GM12878 (cell line): ENCODE measurements at regions not wholly inside any gene's neighbourhood (a gene's known extent, or its start where the extent isn't known, plus 50 kb on each side); places are given as distances from the start of the nearest gene placed in this dataset.

Source experiments
- ATAC-seq: fragments of 200-7000 bp; cut with Tn5 transposase; 3 replicates; pipeline ENCODE4 v1.9.1; 2020; ENCODE audit warnings: mild to moderate bottlenecking, moderate library complexity
- BruUV-seq: library from RNA; stranded (reverse); fragments of 400-500 nt; replicated peaks from 2 replicates; lab custom pipeline; 2021; lab: Mats Ljungman, UMichigan
- CTCF ChIA-PET: fragments of 300-600 bp; sonication (Branson Sonifier 250); formaldehyde crosslinking; extraction: SDS; loops from one replicate; lab custom pipeline; 2021; ENCODE audit warnings: inconsistent platforms; lab: Yijun Ruan, JAX
- POLR2A ChIA-PET: fragments of 350-600 bp; formaldehyde crosslinking; extraction: SDS; loops from one replicate; lab custom pipeline; 2021; ENCODE audit warnings: inconsistent platforms; lab: Charles Lee
- RAD21 ChIA-PET: fragments of 300-600 bp; sonication (Branson Sonifier 250); formaldehyde crosslinking; loops from one replicate; lab custom pipeline; 2023; ENCODE audit warnings: antibody characterized with exemption; ENCODE audit not compliant: unreplicated experiment; lab: Charles Lee
- SMC1A ChIA-PET: fragments of 300-600 bp; sonication (Branson Sonifier 250); formaldehyde crosslinking; loops from one replicate; lab custom pipeline; 2023; ENCODE audit not compliant: unreplicated experiment, uncharacterized antibody; lab: Charles Lee
- DNase-seq: peaks from one replicate; pipeline ENCODE4 v3.0.0-alpha.2; 2011; ENCODE audit warnings: low read depth, low spot score
- FAIRE-seq: peaks from 3 replicates; lab custom pipeline; 2011; peaks lifted over from hg19 to GRCh38; lab: Jason Lieb, UNC
- H2AFZ ChIP-seq: 2 replicates; pipeline ENCODE4 v1.6.0; 2011; ENCODE audit warnings: low read depth, low read length, control low read depth; ENCODE audit not compliant: control insufficient read depth
- H3K27ac ChIP-seq: 2 replicates; pipeline ENCODE4 v1.5.1; 2011; ENCODE audit warnings: control low read depth; ENCODE audit not compliant: control insufficient read depth, insufficient read depth
- H3K27me3 ChIP-seq, 2 experiments: replicated peaks in 1 of 2; 2 replicates each; pipeline versions ENCODE4 v1.6.0 to v1.6.1; 2011; ENCODE audit warnings: low read length in 1 of 2; ENCODE audit not compliant: control insufficient read depth in 2 of 2, insufficient read depth in 2 of 2
- H3K36me3 ChIP-seq, 2 experiments: 2 replicates each; pipeline ENCODE4 v1.5.1; 2011; ENCODE audit warnings: low read length in 1 of 2; ENCODE audit not compliant: control insufficient read depth in 2 of 2, insufficient read depth in 2 of 2
- H3K4me1 ChIP-seq: 2 replicates; pipeline ENCODE4 v1.6.1; 2011; ENCODE audit warnings: mild to moderate bottlenecking, low read length, moderate library complexity, mixed read lengths; ENCODE audit not compliant: control insufficient read depth, insufficient read depth
- H3K4me2 ChIP-seq: 2 replicates; pipeline ENCODE4 v1.6.0; 2011; ENCODE audit warnings: control low read depth; ENCODE audit not compliant: control insufficient read depth, insufficient read depth
- H3K4me3 ChIP-seq: fragments of 200-600 bp; sonication (generic); 2 replicates; pipeline ENCODE4 v1.5.1; 2016
- H3K79me2 ChIP-seq: 2 replicates; pipeline ENCODE4 v1.6.0; 2011; ENCODE audit warnings: low read length; ENCODE audit not compliant: control insufficient read depth, insufficient read depth
- H3K9ac ChIP-seq: 2 replicates; pipeline ENCODE4 v1.8.0; 2011; ENCODE audit warnings: low read length, control low read depth, mixed read lengths; ENCODE audit not compliant: control insufficient read depth, insufficient read depth
- H3K9me3 ChIP-seq: replicated peaks from 3 replicates; pipeline ENCODE4 v1.5.1; 2011; ENCODE audit warnings: mild to moderate bottlenecking, low read length; ENCODE audit not compliant: control insufficient read depth, insufficient read depth
- H4K20me1 ChIP-seq: 2 replicates; pipeline ENCODE4 v1.6.0; 2011; ENCODE audit not compliant: control insufficient read depth, insufficient read depth
- FOS ChIP-seq: IDR thresholded peaks from 3 replicates; pipeline ENCODE4 v1.6.1; 2011; ENCODE audit warnings: borderline replicate concordance; ENCODE audit not compliant: insufficient read length; ENCODE audit errors: extremely low read depth
- FOXK2 ChIP-seq: fragments of 450-650 bp; IDR thresholded peaks from 2 replicates; pipeline ENCODE4 v1.6.1; 2017; ENCODE audit warnings: mild to moderate bottlenecking, moderate library complexity
- HDAC2 ChIP-seq: fragments of 200-600 bp; sonication (generic); IDR thresholded peaks from 2 replicates; pipeline ENCODE4 v1.6.1; 2017
- KLF5 ChIP-seq: fragments of 450-650 bp; IDR thresholded peaks from 2 replicates; pipeline ENCODE4 v1.6.1; 2014; ENCODE audit warnings: mild to moderate bottlenecking; ENCODE audit not compliant: partially characterized antibody
- MEF2A ChIP-seq: IDR thresholded peaks from 2 replicates; pipeline ENCODE4 v1.6.1; 2011; ENCODE audit warnings: low read depth, mild to moderate bottlenecking, low read length, moderate library complexity; ENCODE audit not compliant: insufficient read depth
- POLR2A ChIP-seq: IDR thresholded peaks from 2 replicates; pipeline ENCODE4 v1.6.1; 2011; ENCODE audit warnings: low read depth, mild to moderate bottlenecking, low read length
- ZNF274 ChIP-seq: IDR thresholded peaks from one replicate; pipeline ENCODE4 v1.8.0; 2011; ENCODE audit not compliant: insufficient read length, insufficient read depth
- WGBS: methylation state at CpG from one replicate; pipeline ENCODE4 v1.1.6; 2016; ENCODE audit warnings: low lambda C conversion rate; ENCODE audit not compliant: insufficient replicate concordance, insufficient coverage; ENCODE audit errors: missing lambda C conversion rate; 5-methylcytosine and 5-hydroxymethylcytosine counted together
- in situ Hi-C: fragments of 300-500 bp; cut with MboI; formaldehyde crosslinking; loops from 9 replicates; pipeline ENCODE4 v1.14.3; 2018; ENCODE audit warnings: mixed read lengths
- intact Hi-C: fragments of 100-400 bp; cut with micrococcal nuclease; formaldehyde crosslinking; loops from one replicate; pipeline ENCODE4 v1.14.2; 2022; ENCODE audit not compliant: unreplicated experiment
- TF ChIP-seq, protein P1 (sequence below): fragments of 450-650 bp; IDR thresholded peaks from 2 replicates; pipeline ENCODE4 v1.6.1; 2017; ENCODE audit warnings: borderline replicate concordance
- TF ChIP-seq, protein P2 (sequence below): IDR thresholded peaks from 2 replicates; pipeline ENCODE4 v1.6.1; 2011; ENCODE audit warnings: low read depth, mild to moderate bottlenecking, low read length, moderate library complexity, borderline replicate concordance; ENCODE audit errors: extremely low read depth
- TF ChIP-seq, protein P3 (sequence below): fragments of 450-650 bp; conservative IDR thresholded peaks from 2 replicates; pipeline ENCODE4 v1.6.1; 2017; ENCODE audit warnings: mild to moderate bottlenecking, moderate library complexity
- TF ChIP-seq, protein P4 (sequence below): IDR thresholded peaks from 2 replicates; pipeline ENCODE4 v1.6.1; 2011; ENCODE audit warnings: borderline replicate concordance, low read depth, mild to moderate bottlenecking, moderate library complexity, mixed read lengths, low read length; ENCODE audit not compliant: insufficient read depth; ENCODE audit errors: extremely low read length
- TF ChIP-seq, protein P5 (sequence below): fragments of 450-650 bp; IDR thresholded peaks from 2 replicates; pipeline ENCODE4 v1.6.1; 2016; ENCODE audit warnings: mild to moderate bottlenecking

DNA sequence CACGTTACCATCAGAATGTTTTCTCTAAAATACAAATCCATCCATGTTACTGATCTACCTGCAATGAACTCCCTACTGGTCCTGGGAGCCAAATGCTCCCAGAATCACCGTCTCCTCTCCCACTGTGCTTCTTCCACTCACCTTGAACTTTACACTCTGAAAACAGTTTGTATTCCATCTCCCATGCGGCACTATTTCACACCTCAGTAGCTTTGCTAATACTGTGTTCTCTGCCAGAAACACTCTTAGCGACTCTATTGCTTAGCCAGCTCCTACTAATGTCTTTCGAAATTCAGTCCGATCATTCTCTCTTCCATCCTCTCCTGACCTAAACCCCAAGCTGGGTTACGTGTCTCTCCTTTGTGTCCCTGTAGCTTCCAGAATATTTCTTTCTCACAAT is 284.4 kb upstream of the DUSP10 start:
- TF ChIP-seq, protein P1, sequence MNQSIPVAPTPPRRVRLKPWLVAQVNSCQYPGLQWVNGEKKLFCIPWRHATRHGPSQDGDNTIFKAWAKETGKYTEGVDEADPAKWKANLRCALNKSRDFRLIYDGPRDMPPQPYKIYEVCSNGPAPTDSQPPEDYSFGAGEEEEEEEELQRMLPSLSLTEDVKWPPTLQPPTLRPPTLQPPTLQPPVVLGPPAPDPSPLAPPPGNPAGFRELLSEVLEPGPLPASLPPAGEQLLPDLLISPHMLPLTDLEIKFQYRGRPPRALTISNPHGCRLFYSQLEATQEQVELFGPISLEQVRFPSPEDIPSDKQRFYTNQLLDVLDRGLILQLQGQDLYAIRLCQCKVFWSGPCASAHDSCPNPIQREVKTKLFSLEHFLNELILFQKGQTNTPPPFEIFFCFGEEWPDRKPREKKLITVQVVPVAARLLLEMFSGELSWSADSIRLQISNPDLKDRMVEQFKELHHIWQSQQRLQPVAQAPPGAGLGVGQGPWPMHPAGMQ, result no peak
- TF ChIP-seq MEF2A, result no peak
- TF ChIP-seq FOXK2, result no peak
- TF ChIP-seq POLR2A, result no peak
- TF ChIP-seq KLF5, result no peak
- TF ChIP-seq, protein P2, sequence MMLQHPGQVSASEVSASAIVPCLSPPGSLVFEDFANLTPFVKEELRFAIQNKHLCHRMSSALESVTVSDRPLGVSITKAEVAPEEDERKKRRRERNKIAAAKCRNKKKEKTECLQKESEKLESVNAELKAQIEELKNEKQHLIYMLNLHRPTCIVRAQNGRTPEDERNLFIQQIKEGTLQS, result no peak
- TF ChIP-seq, protein P3, sequence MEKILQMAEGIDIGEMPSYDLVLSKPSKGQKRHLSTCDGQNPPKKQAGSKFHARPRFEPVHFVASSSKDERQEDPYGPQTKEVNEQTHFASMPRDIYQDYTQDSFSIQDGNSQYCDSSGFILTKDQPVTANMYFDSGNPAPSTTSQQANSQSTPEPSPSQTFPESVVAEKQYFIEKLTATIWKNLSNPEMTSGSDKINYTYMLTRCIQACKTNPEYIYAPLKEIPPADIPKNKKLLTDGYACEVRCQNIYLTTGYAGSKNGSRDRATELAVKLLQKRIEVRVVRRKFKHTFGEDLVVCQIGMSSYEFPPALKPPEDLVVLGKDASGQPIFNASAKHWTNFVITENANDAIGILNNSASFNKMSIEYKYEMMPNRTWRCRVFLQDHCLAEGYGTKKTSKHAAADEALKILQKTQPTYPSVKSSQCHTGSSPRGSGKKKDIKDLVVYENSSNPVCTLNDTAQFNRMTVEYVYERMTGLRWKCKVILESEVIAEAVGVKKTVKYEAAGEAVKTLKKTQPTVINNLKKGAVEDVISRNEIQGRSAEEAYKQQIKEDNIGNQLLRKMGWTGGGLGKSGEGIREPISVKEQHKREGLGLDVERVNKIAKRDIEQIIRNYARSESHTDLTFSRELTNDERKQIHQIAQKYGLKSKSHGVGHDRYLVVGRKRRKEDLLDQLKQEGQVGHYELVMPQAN, result no peak
- TF ChIP-seq, protein P4, sequence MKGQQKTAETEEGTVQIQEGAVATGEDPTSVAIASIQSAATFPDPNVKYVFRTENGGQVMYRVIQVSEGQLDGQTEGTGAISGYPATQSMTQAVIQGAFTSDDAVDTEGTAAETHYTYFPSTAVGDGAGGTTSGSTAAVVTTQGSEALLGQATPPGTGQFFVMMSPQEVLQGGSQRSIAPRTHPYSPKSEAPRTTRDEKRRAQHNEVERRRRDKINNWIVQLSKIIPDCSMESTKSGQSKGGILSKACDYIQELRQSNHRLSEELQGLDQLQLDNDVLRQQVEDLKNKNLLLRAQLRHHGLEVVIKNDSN, result no peak
- no peak for TF ChIP-seq HDAC2
- TF ChIP-seq FOS, result no peak
- TF ChIP-seq, protein P5, sequence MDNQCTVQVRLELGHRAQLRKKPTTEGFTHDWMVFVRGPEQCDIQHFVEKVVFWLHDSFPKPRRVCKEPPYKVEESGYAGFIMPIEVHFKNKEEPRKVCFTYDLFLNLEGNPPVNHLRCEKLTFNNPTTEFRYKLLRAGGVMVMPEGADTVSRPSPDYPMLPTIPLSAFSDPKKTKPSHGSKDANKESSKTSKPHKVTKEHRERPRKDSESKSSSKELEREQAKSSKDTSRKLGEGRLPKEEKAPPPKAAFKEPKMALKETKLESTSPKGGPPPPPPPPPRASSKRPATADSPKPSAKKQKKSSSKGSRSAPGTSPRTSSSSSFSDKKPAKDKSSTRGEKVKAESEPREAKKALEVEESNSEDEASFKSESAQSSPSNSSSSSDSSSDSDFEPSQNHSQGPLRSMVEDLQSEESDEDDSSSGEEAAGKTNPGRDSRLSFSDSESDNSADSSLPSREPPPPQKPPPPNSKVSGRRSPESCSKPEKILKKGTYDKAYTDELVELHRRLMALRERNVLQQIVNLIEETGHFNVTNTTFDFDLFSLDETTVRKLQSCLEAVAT, result no peak
- TF ChIP-seq ZNF274, result no peak
- TF ChIP-seq, all 136 proteins: peak for 0
- Histone ChIP-seq H3K4me1 (no peaks in the 10 kb centered on the region), H2AFZ (no peak overlapping the region), H3K79me2 (no peaks in the 10 kb centered on the region), H3K4me3 (no peak overlapping the region), H3K9ac (no peak overlapping the region), H3K4me2 (no peak overlapping the region), H3K27me3 (no peaks in the 10 kb centered on the region), H3K9me3 (no peaks in the 10 kb centered on the region), H3K36me3 (no peaks in the 10 kb centered on the region), H3K27ac (no peak overlapping the region), H4K20me1 (no peaks in the 10 kb centered on the region)
- ChIA-PET CTCF (interaction anchor here (0.6 to 1.7 kb wide), 4 partner anchors 9 to 26 kb away, joined by 3 to 5 read pairs (median 4); no protein-coding TSS in a partner anchor), SMC1A (interaction anchor here (0.6 to 1.6 kb wide), 3 partner anchors 10 to 547 kb away, joined by 3 to 6 read pairs (median 5); no protein-coding TSS in a partner anchor), POLR2A (no interaction called here), RAD21 (interaction anchor here (1.5 kb wide), 1 partner anchor 429 kb away, joined by 3 read pairs; no protein-coding TSS in a partner anchor)
- intact Hi-C loops (no loop called here), in situ Hi-C loops (no loop called here)
- FAIRE-seq (no peak), DNase-seq (no peak), ATAC-seq (no peak)
- BruUV-seq, result no TSS peak
- WGBS, result 48% methylated on average over 7 of the region's 7 CpGs
